GM12874 (cell line): ENCODE measurements at regions not wholly inside any gene's neighbourhood (a gene's known extent, or its start where the extent isn't known, plus 50 kb on each side); places are given as distances from the start of the nearest gene placed in this dataset.

Source experiments
- TF ChIP-seq, protein P1 (sequence below): IDR thresholded peaks from 2 replicates; pipeline ENCODE4 v1.5.1; 2011; ENCODE audit warnings: low read depth, mild to moderate bottlenecking, control low read depth, low read length, moderate library complexity; ENCODE audit not compliant: insufficient read depth

GRCh38 chr3:177419904-177420601, 222.8 kb upstream of the TBL1XR1 start:
- TF ChIP-seq, protein P1, sequence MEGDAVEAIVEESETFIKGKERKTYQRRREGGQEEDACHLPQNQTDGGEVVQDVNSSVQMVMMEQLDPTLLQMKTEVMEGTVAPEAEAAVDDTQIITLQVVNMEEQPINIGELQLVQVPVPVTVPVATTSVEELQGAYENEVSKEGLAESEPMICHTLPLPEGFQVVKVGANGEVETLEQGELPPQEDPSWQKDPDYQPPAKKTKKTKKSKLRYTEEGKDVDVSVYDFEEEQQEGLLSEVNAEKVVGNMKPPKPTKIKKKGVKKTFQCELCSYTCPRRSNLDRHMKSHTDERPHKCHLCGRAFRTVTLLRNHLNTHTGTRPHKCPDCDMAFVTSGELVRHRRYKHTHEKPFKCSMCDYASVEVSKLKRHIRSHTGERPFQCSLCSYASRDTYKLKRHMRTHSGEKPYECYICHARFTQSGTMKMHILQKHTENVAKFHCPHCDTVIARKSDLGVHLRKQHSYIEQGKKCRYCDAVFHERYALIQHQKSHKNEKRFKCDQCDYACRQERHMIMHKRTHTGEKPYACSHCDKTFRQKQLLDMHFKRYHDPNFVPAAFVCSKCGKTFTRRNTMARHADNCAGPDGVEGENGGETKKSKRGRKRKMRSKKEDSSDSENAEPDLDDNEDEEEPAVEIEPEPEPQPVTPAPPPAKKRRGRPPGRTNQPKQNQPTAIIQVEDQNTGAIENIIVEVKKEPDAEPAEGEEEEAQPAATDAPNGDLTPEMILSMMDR, result no peak

GRCh38 chr3:177420651-177421480, 223.6 kb upstream of the TBL1XR1 start:
- TF ChIP-seq, protein P1, result no peak

DNA sequence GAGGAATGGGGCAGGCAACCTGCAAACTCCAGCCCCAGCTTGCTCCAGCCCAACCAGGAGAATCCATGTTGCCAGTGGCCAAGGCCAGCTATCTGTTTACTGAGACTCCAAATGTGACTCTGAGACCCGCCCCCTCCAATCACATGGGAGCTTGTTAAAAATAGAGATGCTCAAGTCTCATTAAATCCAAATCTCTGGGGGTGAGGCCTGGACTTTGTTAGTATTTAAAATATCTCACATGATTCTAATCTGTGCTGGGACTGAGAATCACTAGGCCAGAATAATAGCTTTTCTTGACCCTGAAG, 224.2 kb upstream of the TBL1XR1 start:
- TF ChIP-seq, protein P1, result no peak

DNA sequence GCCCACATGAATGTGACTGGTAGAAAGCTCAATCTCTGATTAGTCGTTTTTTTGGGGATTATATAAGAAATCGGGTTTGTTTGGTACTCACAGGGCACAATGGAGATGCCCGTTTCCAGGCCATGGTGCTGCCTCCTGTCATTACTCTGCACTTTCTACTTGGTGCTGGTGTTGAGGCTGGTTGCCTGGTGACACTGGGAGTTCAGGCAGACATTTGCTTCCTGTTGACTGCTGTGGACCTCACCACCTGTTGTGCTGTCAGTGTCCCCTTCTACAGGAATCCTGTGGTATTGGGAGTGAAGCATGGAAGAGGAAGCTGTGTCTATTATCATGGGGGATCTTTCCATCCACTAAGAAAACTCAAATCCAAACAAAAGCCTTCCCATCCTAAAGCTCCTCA, 227.2 kb upstream of the TBL1XR1 start:
- TF ChIP-seq, protein P1, result no peak

DNA sequence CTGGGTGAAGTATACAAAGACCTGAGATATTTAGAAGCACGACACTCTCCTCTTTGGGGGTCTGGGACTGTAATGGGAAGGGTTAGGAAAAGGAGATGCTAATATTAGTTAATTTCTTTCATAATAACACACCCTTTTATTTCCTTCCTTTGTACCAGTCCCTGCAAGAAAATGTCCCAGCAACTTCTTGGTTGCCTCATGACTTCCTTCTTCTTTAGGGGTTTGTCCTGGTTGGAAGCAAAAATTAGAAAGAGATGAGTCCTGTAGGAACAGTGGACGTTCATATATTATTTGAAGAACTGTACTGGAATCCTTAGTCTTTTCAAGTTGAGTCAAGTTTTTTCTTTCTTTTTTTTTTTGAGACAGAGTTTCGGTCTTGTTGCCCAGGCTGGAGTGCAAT, 227.8 kb upstream of the TBL1XR1 start:
- TF ChIP-seq, protein P1, result no peak

GRCh38 chr3:177426106-177426877, 229.0 kb upstream of the TBL1XR1 start:
- TF ChIP-seq, protein P1, result no peak

DNA sequence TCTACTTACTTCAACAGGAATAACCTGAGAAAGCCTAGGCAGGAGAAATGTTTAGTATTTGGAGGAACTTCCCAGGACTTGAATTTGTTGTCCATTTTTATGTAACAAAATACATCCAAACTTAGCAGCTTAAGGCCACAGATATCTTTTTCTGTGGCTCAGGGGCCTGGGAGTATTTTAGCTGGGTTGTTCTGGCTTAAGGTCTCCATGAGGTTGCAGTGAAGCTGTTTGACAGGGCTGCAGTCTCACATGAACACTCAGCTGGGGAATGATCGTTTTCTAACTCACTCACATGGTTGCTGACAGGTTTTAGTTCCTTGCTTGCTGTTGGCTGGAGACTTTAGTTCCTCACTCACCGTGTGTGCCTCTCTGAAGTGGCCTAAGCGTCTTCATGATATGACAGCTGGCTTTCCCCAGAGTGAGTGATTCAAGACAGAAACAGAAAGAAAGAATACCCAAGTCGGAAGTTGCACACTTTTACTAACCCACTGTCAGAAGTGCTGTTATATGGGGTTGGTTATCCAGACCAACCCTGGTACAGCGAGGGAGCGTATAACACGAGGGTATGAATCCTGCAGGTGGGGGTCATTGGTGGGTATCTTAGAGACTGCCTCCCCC, 229.7 kb upstream of the TBL1XR1 start:
- TF ChIP-seq, protein P1, result no peak
